C4-2B (cell line): ENCODE measurements at regions not wholly inside any gene's neighbourhood (a gene's known extent, or its start where the extent isn't known, plus 50 kb on each side); places are given as distances from the start of the nearest gene placed in this dataset.

Experiments used
- H3K27ac ChIP-seq: fragments of 450-650 bp; 2 replicates; pipeline ENCODE4 v1.5.1; 2017
- ZFX ChIP-seq: fragments of 450-650 bp; IDR thresholded peaks from 2 replicates; pipeline ENCODE4 v1.6.1; 2017
- TF ChIP-seq, protein P1 (sequence below): fragments of 450-650 bp; conservative IDR thresholded peaks from 2 replicates; pipeline ENCODE4 v1.5.1; 2017; ENCODE audit warnings: mild to moderate bottlenecking

DNA sequence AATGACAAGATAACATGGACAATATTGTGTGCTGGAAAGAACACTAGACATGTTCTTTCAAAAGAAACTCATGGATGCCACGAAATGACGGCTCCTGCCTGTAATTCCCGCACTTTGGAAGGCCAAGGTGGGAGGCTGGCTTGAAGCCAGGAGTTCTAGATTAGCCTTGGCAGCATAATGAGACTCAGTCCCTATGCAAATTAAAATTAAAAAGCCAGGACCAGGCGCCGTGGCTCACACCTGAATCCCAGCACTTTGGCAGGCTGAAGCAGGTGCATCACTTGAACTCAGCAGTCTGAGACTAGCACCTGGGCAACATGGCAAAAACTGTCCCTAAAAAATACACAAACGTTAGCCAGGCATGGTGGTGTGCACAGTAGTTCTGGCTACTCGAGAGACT, 814.2 kb downstream of the BRINP1 start:
- no peak overlapping the region for H3K27ac ChIP-seq
- TF ChIP-seq, protein P1, sequence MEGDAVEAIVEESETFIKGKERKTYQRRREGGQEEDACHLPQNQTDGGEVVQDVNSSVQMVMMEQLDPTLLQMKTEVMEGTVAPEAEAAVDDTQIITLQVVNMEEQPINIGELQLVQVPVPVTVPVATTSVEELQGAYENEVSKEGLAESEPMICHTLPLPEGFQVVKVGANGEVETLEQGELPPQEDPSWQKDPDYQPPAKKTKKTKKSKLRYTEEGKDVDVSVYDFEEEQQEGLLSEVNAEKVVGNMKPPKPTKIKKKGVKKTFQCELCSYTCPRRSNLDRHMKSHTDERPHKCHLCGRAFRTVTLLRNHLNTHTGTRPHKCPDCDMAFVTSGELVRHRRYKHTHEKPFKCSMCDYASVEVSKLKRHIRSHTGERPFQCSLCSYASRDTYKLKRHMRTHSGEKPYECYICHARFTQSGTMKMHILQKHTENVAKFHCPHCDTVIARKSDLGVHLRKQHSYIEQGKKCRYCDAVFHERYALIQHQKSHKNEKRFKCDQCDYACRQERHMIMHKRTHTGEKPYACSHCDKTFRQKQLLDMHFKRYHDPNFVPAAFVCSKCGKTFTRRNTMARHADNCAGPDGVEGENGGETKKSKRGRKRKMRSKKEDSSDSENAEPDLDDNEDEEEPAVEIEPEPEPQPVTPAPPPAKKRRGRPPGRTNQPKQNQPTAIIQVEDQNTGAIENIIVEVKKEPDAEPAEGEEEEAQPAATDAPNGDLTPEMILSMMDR, result no peak
- no peak for TF ChIP-seq ZFX

DNA sequence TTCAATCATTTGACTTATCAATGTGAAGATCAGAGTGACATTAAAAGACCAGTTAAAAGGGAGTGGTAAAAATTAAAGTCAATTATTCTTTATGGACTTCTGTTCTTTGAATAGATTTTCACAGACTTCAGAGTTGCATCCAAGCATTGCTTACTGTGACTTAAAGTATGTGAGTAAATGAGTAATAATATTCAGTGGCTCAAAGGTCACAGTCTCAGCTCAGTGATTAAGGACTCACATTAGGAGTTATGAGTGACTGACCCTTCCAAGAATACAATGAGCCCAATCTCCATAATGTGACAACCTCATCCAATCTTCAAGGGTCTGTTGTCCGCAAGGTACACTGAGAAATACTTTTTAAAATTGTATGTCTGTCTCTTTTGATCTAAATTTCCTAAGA, 811.2 kb downstream of the BRINP1 start:
- no peak overlapping the region for H3K27ac ChIP-seq
- TF ChIP-seq, protein P1, result no peak
- TF ChIP-seq ZFX, result no peak

DNA sequence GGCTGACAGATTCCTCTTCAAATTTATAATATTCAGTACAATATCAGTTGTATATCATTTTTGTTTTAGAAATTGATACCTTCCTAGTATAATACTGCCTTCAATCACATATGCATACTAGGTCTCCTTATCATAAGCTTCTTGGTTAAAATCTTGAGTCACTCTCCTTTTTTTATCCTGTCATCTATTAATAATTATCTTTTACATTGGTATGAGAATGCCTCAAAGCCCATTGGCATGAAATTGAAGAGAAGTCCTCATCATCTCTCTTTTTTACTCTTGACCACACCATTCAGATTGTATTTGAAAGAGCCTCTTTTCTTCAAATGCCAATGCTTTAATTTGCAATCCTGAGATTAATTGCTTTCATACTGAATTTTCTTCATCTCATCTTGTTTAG, 810.3 kb downstream of the BRINP1 start:
- H3K27ac ChIP-seq, result no peak overlapping the region
- TF ChIP-seq ZFX, result no peak
- TF ChIP-seq, protein P1, result no peak

DNA sequence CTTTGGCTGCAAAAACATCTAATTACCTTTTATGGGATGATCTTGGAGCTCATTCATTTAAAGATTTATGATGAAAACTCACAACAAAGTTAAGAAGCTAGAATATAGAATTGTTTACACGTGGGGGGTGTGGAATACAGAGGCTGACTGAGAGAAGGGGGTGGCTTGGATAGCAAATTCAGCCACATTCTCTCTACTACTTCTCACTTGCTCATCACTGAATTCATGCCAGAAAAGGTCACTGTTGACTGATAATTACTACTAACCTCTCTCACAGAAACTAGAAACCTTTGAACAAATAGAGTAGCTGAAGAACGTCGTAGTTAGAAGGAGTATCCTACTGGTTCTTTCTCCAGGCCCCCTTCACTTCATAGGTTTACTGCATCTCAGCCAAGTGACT, 808.2 kb downstream of the BRINP1 start:
- no peak for TF ChIP-seq ZFX
- TF ChIP-seq, protein P1, result no peak
- no peak overlapping the region for H3K27ac ChIP-seq

DNA sequence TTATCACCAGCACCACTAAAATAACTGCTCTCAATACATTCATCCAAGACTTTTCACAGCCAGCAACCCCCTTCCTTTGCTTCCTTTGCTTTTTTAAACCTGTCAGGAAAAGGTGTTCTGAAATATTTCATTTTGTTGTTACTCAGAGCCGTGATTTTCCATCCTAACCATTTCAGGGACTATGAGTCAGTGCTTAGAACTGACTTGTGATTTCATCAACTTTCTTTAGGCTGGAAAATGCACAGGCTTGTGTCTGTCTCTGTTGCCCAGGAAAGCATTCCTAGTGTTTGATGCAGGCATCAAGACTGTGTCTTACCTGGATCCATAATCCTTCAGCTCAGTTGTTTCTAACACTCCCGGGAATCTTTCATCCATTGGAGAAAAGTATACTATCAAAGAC, 805.6 kb downstream of the BRINP1 start:
- no peak overlapping the region for H3K27ac ChIP-seq
- TF ChIP-seq ZFX, result no peak
- TF ChIP-seq, protein P1, result no peak

DNA sequence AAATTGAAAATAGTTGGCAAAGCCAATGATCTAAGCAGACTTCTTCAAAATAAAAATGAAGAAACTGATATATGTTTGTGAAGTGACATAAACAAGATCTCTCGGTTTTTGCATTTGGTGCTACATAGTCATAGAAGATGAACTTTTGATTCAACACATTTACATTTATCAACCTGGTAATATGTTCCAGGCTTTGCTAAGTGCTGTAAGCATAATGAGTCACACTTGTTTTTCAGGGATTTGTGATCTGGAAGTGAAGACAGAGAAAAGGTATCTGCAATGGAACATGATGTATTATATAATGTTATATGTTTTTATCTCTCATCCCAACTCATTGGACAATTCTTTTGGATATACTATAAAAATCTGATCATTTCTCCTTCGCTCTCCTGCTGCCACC, 801.4 kb downstream of the BRINP1 start:
- no peak for TF ChIP-seq ZFX
- TF ChIP-seq, protein P1, result no peak

DNA sequence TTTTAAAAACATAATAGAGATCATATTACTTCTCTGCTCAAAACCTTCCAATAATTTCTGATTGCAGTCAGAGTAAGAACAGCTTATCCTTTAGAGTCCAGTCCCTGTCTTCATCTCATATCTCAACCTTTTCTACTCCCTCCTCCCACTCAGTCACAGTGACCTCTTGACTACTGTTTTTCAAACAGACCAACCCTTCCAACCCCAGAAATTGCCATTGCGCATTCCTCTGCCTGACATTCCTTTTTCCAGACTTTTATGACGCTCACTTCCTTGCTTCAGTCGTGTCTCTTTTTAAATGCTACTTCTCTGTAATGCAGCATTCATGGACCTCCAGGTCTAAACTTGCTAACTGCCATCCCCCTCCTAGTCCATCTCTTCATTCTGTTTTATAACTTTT, 800.5 kb downstream of the BRINP1 start:
- TF ChIP-seq ZFX, result no peak
- TF ChIP-seq, protein P1, result no peak
- no peak overlapping the region for H3K27ac ChIP-seq

More for the DNA sequence above, 801.4 kb downstream of the BRINP1 start:
- no peak overlapping the region for H3K27ac ChIP-seq
